Psoas muscle (tissue), 7 donors: ENCODE measurements at regions not wholly inside any gene's neighbourhood (a gene's known extent, or its start where the extent isn't known, plus 50 kb on each side); places are given as distances from the start of the nearest gene placed in this dataset.

ENCODE experiments used
- ATAC-seq, 4 donors: fragments of 200-7000 bp; cut with Tn5 transposase; one replicate each; pipeline ENCODE4 v1.9.1; 2020; ENCODE audit warnings: moderate library complexity in 3 of 4, mild to moderate bottlenecking in 2 of 4
- DNase-seq, 2 donors: peaks; one replicate each; pipeline ENCODE4 v3.0.0-alpha.2; 2020
- H3K27ac ChIP-seq: fragments of 200-600 bp; one replicate; pipeline ENCODE4 v1.8.0; 2022
- H3K27me3 ChIP-seq, 3 donors: fragments of 200-600 bp in 1 of 3; one replicate each; pipeline versions ENCODE4 v1.6.1 to v1.8.0; 2013 to 2022; ENCODE audit warnings: low read length in 2 of 3, mild to moderate bottlenecking in 2 of 3, moderate library complexity in 1 of 3; ENCODE audit not compliant: insufficient read depth in 3 of 3
- H3K36me3 ChIP-seq, 2 donors: fragments of 200-600 bp in 1 of 2; one replicate each; pipeline versions ENCODE4 v1.6.1 to v1.8.0; 2013 to 2022; ENCODE audit warnings: low read depth in 1 of 2, mild to moderate bottlenecking in 1 of 2, moderate library complexity in 1 of 2; ENCODE audit not compliant: insufficient read depth in 1 of 2
- H3K4me1 ChIP-seq: fragments of 200-600 bp; one replicate; pipeline ENCODE4 v1.8.0; 2022
- H3K4me3 ChIP-seq: fragments of 200-600 bp; one replicate; pipeline ENCODE4 v1.8.0; 2022; ENCODE audit warnings: mild to moderate bottlenecking
- H3K9me3 ChIP-seq: fragments of 200-600 bp; one replicate; pipeline ENCODE4 v1.8.0; 2022
- CTCF ChIP-seq: fragments of 200-600 bp; IDR thresholded peaks from one replicate; pipeline ENCODE4 v1.8.0; 2022; ENCODE audit warnings: antibody characterized with exemption
- WGBS, 3 donors: extraction: QIAGEN DNeasy Blood & Tissue Kit; methylation state at CpG; one replicate each; pipeline versions ENCODE4 v1.1.6 to v1.1.7; 2013; 5-methylcytosine and 5-hydroxymethylcytosine counted together
- intact Hi-C, 2 donors: fragments of 100-400 bp; cut with DNase I; formaldehyde crosslinking; loops; one replicate each; pipeline versions ENCODE4 v1.11.0 to v1.14.2; 2022
- donor health status: healthy with polysubstance abuse.
- donor health status: DM: no; HTN: no; CAD: no; lungs with moderate emphysema.
- donor health status: Bipolar disorder and iron deficiency.
- donor health status: healthy.
- donor health status: DM: yes; HTN: yes; CAD: no.
- donor health status: DM: no; HTN: no; CAD: no.
- donor health status: DM: yes; HTN: yes; CAD: no.

- ATAC-seq (peak in 3 of 4 donors; percentile 11 to 61 (median 34)), DNase-seq (peak; percentile 25 to 47)
- WGBS, 3 donors: 26 to 32% (median 28%) methylated on average over 14 of the region's 14 CpGs
- Histone ChIP-seq H3K4me3 (no peak overlapping the region), H3K36me3 (no peaks in the 10 kb centered on the region), H3K4me1 (peaks cover 14% of the 10 kb centered on the region), H3K9me3 (no peaks in the 10 kb centered on the region), H3K27me3 (no peaks in the 10 kb centered on the region), H3K27ac (no peak overlapping the region)
- intact Hi-C loops: no loop called here
- TF ChIP-seq CTCF: no peak
These were observed 55.3 kb upstream of the INPP5A start for GRCh38 chr10:132482090-132482800.

- no peak for TF ChIP-seq CTCF
- no peak for DNase-seq
- no peak for ATAC-seq
- no peaks in the 10 kb centered on the region for H3K27me3 ChIP-seq
- H3K9me3 ChIP-seq: no peaks in the 10 kb centered on the region
- no peak overlapping the region for H3K4me3 ChIP-seq
- H3K27ac ChIP-seq: no peak overlapping the region
- intact Hi-C loops: no loop called here
- 82 to 85% (median 83%) methylated on average over 5 of the region's 5 CpGs for WGBS, 3 donors
- H3K4me1 ChIP-seq: peaks cover 14% of the 10 kb centered on the region
- no peaks in the 10 kb centered on the region for H3K36me3 ChIP-seq
These were observed 54.2 kb upstream of the INPP5A start for GRCh38 chr10:132483394-132483793.

GRCh38 chr10:132484922-132485321, 52.7 kb upstream of the INPP5A start:
- TF ChIP-seq CTCF: no peak
- Histone ChIP-seq H3K27ac (no peak overlapping the region), H3K27me3 (no peaks in the 10 kb centered on the region), H3K9me3 (no peaks in the 10 kb centered on the region), H3K36me3 (no peaks in the 10 kb centered on the region), H3K4me1 (peaks cover 5% of the 10 kb centered on the region), H3K4me3 (no peak overlapping the region)
- intact Hi-C loops: no loop called here
- WGBS, 3 donors: 90 to 95% (median 95%) methylated on average over 16 of the region's 16 CpGs
- no peak for ATAC-seq
- no peak for DNase-seq

- TF ChIP-seq CTCF: no peak
- Histone ChIP-seq H3K4me3 (no peak overlapping the region), H3K27me3 (no peaks in the 10 kb centered on the region), H3K9me3 (no peaks in the 10 kb centered on the region), H3K36me3 (no peaks in the 10 kb centered on the region), H3K27ac (no peak overlapping the region), H3K4me1 (peaks cover under 1% of the 10 kb centered on the region)
- no peak for ATAC-seq
- intact Hi-C loops: no loop called here
- 90 to 92% (median 92%) methylated on average over 10 of the region's 10 CpGs for WGBS, 3 donors
- no peak for DNase-seq
These were observed 52.2 kb upstream of the INPP5A start for GRCh38 chr10:132485391-132485790.
